ENCODE measurements at regions not wholly inside any gene's neighbourhood (a gene's known extent, or its start where the extent isn't known, plus 50 kb on each side); places are given as distances from the start of the nearest gene placed in this dataset.

DNA sequence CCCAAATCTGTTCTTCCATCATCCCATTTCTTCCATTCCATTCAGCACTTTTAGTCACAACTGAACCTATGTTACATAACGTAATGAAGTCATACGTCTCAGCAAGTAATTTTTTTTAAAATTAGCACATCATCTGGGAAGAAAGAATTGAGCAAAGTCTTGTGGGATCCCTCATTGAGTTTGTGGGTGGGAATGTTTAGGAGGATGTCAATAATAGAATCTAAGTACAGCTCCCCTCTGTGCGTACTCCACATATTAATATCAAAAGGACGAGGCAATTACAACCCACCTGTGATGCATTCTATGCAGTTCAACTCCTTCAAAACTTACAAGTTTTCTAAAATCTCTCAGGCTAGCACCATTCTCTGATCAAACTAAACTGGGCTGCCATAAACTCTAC is 526.3 kb downstream of the AGTPBP1 start:
- Mint-ChIP-seq H3K36me3 (ENCODE audit: low read depth) (no peaks in the 10 kb centered on the region), H3K4me1 (peaks cover 2% of the 10 kb centered on the region), H3K27me3 (no peaks in the 10 kb centered on the region), H3K9me3 (no peaks in the 10 kb centered on the region), H3K27ac (no peak overlapping the region), H3K4me3 (no peak overlapping the region)
- no peak for DNase-seq
- intact Hi-C loops (cut with micrococcal nuclease), result no loop called here

DNA sequence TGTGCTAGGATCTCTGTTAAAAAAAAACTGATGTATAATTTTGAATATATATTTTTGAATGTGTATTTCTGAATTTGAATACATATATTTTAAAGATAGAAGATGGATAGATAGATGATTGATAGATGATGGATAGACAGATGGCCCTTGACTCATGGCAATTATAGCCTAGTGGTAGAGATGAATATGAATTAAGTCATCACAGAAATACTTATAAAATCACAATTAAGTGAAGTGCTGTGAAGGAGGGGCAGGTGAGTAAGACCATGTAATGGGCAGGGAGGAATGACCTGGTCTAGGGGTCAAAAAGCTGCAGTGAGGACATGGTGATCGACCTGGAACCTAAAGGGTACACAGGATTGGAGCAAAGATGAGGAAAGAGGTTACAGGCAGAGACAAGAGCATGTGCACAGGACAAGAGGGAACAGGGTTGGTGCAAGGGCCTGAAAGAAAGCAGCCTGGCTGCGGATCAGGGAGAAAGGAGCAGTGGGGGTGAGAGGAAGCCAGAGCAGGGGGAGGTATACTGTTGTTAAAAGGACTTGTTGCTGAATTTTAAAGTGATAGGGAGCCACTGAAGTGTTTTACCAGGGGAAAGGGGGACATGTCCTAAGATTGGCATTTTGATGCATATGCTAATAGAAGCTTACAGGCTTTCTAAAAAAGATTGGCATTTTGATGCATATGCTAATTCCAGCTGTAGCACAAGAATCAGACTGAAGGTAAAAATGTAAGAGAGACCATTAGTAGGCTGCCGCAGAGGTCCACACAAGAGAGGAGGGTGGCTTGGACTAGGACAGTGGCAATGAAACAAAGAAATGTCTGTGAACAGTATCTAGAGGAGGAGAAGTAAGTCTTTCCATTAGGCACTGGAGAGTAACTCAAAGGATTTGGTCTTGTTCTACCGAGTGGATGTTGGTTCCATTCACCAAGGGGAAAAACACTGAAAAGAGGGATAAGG is 527.8 kb downstream of the AGTPBP1 start:
- Mint-ChIP-seq H3K4me3 (no peak overlapping the region), H3K36me3 (ENCODE audit: low read depth) (no peaks in the 10 kb centered on the region), H3K4me1 (peaks cover 2% of the 10 kb centered on the region), H3K9me3 (no peaks in the 10 kb centered on the region), H3K27me3 (no peaks in the 10 kb centered on the region), H3K27ac (no peak overlapping the region)
- no peak for DNase-seq
- intact Hi-C loops (cut with micrococcal nuclease), result no loop called here

DNA sequence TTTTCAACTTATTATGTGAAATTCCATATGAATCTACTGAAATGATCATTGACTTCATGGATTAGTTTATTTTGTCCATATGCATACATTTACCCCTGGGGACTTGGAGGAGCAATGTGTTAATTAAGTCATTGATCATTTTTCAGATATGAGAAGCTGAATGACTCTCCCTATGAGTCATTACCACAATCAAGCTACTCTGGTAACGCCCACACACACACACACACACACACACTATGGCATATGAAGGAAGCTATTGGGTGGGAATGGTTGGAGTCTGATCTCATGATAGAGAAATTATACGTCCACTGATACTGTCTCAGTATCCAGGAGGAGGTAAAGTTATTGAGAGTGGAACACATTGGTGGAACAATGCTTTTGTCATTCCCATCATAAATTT is 528.9 kb downstream of the AGTPBP1 start:
- no peak overlapping the region for H3K4me3 Mint-ChIP-seq
- no peak overlapping the region for H3K27ac Mint-ChIP-seq
- no peaks in the 10 kb centered on the region for H3K9me3 Mint-ChIP-seq
- no peaks in the 10 kb centered on the region for H3K27me3 Mint-ChIP-seq
- H3K36me3 Mint-ChIP-seq (ENCODE audit: low read depth), result no peaks in the 10 kb centered on the region
- H3K4me1 Mint-ChIP-seq, result peaks cover 2% of the 10 kb centered on the region
- intact Hi-C loops (cut with micrococcal nuclease), result no loop called here
- DNase-seq, result no peak

DNA sequence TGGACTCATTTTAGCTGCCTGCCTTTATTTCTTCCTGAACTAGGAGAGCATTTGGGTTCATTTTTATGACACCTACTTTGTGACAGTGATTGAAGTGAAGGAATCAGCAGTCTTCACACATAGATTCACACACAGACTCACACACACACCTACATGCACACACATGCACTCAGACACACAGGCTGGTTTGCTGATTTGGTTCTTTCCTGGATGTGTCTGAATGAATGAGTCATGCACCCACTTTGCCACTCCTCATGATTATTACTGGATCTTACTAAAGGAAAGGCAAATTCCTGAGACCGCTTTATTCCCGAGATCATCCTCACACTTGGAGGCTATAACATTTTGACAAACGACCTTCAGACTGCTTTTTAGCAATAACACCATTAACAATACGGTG is 529.5 kb downstream of the AGTPBP1 start:
- intact Hi-C loops (cut with micrococcal nuclease), result no loop called here
- Mint-ChIP-seq H3K4me1 (peaks cover 2% of the 10 kb centered on the region), H3K36me3 (ENCODE audit: low read depth) (no peaks in the 10 kb centered on the region), H3K9me3 (peaks cover 3% of the 10 kb centered on the region), H3K4me3 (no peak overlapping the region), H3K27me3 (no peaks in the 10 kb centered on the region), H3K27ac (no peak overlapping the region)
- no peak for DNase-seq

DNA sequence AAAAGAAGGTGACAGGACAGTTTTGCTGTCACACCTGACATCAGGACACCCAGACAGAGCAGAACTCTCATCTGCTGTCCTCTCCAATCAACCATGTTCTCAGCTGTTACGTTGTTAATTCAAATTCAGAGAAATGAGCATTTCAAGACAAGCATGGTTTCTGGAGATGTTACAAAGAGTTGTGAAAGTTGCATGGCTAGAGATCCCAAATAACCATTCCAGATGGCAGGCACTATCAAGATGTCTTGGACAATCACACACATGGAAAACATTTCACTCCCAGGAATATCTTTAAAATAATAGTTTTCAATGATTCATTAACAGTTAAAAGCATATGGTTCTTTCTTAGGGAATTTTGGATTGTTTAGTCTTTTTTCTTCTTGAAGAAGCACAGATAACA is 533.1 kb downstream of the AGTPBP1 start:
- intact Hi-C loops (cut with micrococcal nuclease), result no loop called here
- peaks cover 3% of the 10 kb centered on the region for H3K9me3 Mint-ChIP-seq
- H3K27me3 Mint-ChIP-seq, result no peaks in the 10 kb centered on the region
- no peak for DNase-seq
- H3K36me3 Mint-ChIP-seq (ENCODE audit: low read depth), result no peaks in the 10 kb centered on the region
- H3K4me3 Mint-ChIP-seq, result no peak overlapping the region
- no peak overlapping the region for H3K27ac Mint-ChIP-seq
- H3K4me1 Mint-ChIP-seq, result peaks cover 2% of the 10 kb centered on the region

DNA sequence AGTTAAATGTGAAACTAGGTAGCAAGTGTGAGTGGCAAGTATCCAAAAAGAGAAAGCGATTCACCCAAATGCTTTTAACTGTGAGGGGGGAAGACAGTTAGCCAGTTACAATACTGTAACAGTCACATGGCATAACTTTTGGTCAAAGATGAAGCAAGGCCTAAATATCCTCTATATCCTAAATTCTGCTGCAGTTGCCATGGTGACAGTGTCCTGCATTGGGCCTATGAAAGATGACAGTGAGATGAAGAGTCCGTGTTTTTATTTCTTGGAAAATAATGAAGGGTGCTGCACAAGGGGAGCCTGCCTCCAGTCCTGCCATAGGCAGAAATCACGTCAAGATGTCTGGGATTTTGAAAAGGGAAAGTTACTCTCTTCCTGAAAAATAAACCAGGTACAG is 534.6 kb downstream of the NTRK2 start:
- Mint-ChIP-seq H3K27me3 (no peaks in the 10 kb centered on the region), H3K4me1 (no peaks in the 10 kb centered on the region), H3K27ac (no peak overlapping the region), H3K9me3 (peaks cover 3% of the 10 kb centered on the region), H3K4me3 (no peak overlapping the region), H3K36me3 (ENCODE audit: low read depth) (no peaks in the 10 kb centered on the region)
- intact Hi-C loops (cut with micrococcal nuclease), result no loop called here
- no peak for DNase-seq

DNA sequence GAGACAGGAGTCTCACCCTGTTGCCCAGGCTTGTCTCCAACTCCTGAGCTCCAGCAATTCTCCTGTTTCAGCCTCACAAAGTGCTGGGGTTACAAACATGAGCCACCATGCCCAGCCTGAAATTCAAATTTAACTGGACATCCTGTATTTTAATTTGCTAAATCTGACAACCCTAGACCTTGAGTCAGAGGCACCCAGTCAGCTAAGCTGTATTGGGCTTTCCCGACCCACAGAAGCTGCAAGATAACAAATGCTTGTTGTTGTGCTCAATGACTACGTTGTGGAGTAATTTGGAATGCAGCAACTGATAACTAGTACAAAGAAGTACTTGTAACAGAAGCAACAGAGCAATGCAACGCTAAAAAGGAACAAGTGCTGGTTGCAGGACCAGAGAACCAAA is 533.1 kb downstream of the NTRK2 start:
- H3K27me3 Mint-ChIP-seq, result no peaks in the 10 kb centered on the region
- H3K27ac Mint-ChIP-seq, result no peak overlapping the region
- H3K4me3 Mint-ChIP-seq, result no peak overlapping the region
- H3K36me3 Mint-ChIP-seq (ENCODE audit: low read depth), result no peaks in the 10 kb centered on the region
- peaks cover under 1% of the 10 kb centered on the region for H3K9me3 Mint-ChIP-seq
- H3K4me1 Mint-ChIP-seq, result no peaks in the 10 kb centered on the region
- no peak for DNase-seq
- intact Hi-C loops (cut with micrococcal nuclease), result no loop called here

DNA sequence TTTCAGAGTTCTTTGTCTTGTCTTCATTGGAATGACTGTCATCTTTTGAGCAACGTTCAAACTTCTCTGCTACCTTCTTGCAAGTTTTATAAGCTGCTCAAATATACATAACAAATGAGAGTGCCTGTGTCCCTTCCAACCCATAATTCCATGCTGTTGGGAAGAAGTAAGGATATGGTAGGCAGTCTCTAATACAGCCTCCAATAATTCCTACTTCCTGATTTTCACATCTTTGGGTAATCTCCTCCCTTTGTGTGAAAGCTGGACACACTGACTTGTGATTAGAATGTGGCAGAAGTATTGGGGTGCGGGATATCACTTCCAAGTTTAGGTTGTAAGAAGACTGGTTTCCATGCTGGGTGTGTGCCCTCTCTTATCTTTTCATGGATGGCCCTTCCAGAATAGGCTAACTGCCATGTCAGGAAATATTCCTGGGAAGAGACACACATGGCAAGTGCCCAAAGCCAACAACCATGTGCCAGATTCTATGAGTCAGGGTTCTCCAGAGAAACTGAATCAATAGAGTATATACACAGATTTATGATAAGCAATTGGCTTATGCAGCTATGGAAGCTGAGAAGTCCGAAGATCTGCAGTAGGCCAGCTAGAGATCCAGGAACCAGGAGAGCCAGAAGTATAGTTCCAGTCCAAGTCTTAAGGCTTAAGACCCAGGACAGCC is 531.3 kb downstream of the NTRK2 start:
- no peak for DNase-seq
- intact Hi-C loops (cut with micrococcal nuclease), result no loop called here
- Mint-ChIP-seq H3K27ac (no peak overlapping the region), H3K27me3 (no peaks in the 10 kb centered on the region), H3K4me1 (no peaks in the 10 kb centered on the region), H3K9me3 (no peaks in the 10 kb centered on the region), H3K4me3 (no peak overlapping the region), H3K36me3 (ENCODE audit: low read depth) (no peaks in the 10 kb centered on the region)

DNA sequence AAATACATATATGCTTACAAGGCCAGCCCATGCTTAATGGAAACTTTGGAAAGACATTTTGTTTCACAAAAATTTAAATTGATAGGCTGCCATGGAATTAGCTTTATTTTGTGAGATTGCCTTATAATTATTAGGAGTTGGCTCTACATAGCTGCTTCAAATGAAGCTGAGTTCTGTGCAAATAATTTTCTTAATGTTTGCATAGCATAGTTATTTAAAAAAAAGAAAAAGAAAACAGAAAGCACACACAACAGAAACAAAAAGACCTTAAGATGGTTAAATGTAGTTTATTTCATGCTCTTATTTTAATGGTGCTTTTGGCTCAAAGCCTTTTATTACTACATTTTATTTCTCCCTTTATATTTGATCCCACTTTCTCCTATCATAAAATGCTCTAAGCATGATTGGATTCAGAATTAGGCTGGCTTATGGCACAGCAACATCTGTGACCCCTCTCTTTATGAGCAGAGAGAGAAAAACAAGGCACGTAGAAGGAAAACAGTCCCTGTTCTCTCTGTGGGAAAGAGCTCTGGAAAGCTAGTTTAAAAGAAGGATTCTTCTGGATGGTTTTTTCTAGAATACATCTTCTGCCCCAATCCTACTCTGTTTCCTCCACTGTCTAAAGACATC is 530.5 kb downstream of the NTRK2 start:
- H3K27me3 Mint-ChIP-seq, result no peaks in the 10 kb centered on the region
- no peak overlapping the region for H3K4me3 Mint-ChIP-seq
- H3K27ac Mint-ChIP-seq, result no peak overlapping the region
- H3K9me3 Mint-ChIP-seq, result no peaks in the 10 kb centered on the region
- intact Hi-C loops (cut with micrococcal nuclease), result no loop called here
- H3K4me1 Mint-ChIP-seq, result no peaks in the 10 kb centered on the region
- no peaks in the 10 kb centered on the region for H3K36me3 Mint-ChIP-seq (ENCODE audit: low read depth)
- DNase-seq, result no peak

DNA sequence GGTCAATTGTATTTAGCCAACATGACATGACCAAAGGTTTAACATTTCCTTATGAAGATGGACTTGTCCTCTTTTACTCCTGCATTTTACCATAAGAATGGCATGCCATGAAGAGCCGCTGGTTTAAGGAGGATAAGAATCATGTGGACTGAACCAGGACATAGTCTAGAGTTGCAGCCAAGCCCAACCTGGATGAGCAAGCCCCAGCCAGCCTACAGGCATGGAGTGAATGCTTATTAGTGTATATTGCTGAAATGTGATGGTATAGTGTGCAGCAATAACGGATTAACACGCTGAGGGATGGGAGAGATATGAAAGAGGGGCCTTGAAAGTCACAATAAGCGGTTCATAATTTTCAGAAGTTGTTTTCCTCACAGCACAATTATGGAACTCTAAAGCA is 523.2 kb downstream of the NTRK2 start:
- H3K36me3 Mint-ChIP-seq (ENCODE audit: low read depth), result no peaks in the 10 kb centered on the region
- DNase-seq, result no peak
- no peak overlapping the region for H3K27ac Mint-ChIP-seq

DNA sequence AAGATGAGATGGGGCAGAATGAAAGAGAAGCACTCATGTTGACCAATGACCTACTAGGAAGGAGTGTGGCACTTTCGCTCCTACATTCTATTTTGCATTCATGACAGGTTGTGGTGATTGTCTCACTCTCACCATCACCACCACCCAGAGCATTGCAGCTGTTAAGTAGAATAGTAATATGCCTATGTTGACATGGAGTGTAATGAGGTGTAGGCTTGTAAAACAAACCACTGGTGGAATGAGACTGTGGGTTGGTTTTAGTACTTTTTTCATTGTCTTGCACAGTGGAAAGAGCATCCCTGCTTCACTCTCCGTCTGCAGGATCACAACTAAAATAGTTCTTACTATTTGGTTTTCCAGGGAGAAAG is 516.7 kb downstream of the NTRK2 start:
- Mint-ChIP-seq H3K27me3 (no peaks in the 10 kb centered on the region), H3K9me3 (no peaks in the 10 kb centered on the region), H3K27ac (no peak overlapping the region), H3K4me1 (no peaks in the 10 kb centered on the region), H3K36me3 (ENCODE audit: low read depth) (no peaks in the 10 kb centered on the region), H3K4me3 (no peak overlapping the region)
- DNase-seq, result no peak
- intact Hi-C loops (cut with micrococcal nuclease), result no loop called here

More for the DNA sequence above, 523.2 kb downstream of the NTRK2 start:
- Mint-ChIP-seq H3K4me1 (no peaks in the 10 kb centered on the region), H3K4me3 (no peak overlapping the region), H3K27me3 (no peaks in the 10 kb centered on the region), H3K9me3 (no peaks in the 10 kb centered on the region)
- intact Hi-C loops (cut with micrococcal nuclease), result no loop called here

DNA sequence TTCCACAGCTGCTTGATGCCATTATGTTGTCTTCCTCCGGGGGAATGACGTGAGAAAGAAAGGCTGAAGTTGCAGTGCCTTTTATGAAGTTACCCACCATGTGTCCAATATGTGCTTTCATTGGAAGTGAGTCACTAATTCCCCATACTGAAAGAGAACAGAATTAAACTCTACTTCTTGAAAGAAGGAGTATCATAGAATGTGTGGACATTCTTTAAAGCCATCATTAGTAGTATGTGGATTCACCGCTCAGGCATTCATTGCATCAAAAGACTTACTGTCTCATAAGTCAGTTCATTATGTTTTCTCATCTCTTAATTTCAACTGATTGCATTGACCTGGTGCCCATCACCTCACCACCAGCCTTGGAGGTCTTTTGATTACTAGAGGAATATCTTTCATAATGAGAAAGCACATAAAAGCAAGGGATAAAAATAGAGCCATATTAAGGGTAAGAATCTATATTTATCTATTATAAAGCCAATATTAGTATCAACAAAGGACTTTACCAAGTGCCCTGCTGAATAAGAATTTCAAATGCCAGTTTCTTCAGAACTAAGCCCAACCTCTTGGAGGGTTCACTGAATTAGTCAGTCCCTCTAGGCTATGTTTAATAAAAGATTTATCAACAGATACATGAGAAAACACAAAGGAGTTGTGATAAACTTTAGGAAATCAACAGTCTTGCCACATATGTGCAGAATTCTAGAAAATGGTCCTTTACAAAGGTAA is 516.1 kb downstream of the NTRK2 start:
- no peak overlapping the region for H3K4me3 Mint-ChIP-seq
- H3K27ac Mint-ChIP-seq, result no peak overlapping the region
- no peaks in the 10 kb centered on the region for H3K27me3 Mint-ChIP-seq
- intact Hi-C loops (cut with micrococcal nuclease), result no loop called here
- no peaks in the 10 kb centered on the region for H3K4me1 Mint-ChIP-seq
- no peaks in the 10 kb centered on the region for H3K9me3 Mint-ChIP-seq
- H3K36me3 Mint-ChIP-seq (ENCODE audit: low read depth), result no peaks in the 10 kb centered on the region
- DNase-seq, result no peak

DNA sequence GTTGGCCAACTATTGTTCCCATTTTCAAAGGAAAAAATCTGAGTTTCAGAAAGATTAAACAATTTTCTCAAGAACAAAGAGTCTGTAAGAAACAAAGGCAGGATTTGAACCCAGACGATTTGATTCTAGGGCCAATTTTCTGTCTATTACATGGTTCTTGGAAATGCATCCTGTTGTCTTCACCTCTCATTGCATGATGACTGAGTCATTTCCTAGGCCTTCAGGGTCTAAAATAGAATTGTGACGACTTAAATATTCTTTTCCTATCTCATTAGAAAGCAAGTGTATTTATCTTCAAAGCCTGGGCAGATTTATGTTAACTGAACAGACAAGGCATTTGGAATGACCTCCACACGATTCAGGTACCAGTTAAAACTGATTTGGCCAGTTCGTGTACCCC is 512.9 kb downstream of the NTRK2 start:
- no peaks in the 10 kb centered on the region for H3K9me3 Mint-ChIP-seq
- intact Hi-C loops (cut with micrococcal nuclease), result loop anchor here (5.0 kb wide), 1 partner anchor 945 kb away; no protein-coding TSS in a partner anchor

DNA sequence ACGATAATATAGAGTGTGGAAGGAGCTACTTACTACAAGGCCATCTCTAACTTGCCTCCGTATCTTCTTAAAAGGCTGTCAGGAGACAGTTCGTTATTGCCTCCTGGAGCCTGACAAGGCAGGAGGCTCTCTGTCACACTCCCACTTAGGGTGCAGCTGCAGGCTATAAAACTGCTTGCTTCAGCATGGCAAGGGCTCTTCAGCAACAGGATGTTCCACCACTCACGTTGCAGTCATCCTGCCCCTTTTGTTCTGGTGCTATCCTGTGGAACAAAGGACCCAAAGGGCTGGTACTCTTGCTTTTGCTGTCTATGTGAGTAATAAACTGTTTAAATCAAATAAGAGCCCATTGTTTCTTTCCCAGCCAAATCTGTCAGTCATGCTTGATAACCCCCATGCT is 508.9 kb downstream of the NTRK2 start:
- Mint-ChIP-seq H3K9me3 (no peaks in the 10 kb centered on the region), H3K27ac (no peak overlapping the region), H3K4me1 (no peaks in the 10 kb centered on the region), H3K4me3 (no peak overlapping the region), H3K27me3 (no peaks in the 10 kb centered on the region), H3K36me3 (ENCODE audit: low read depth) (no peaks in the 10 kb centered on the region)
- intact Hi-C loops (cut with micrococcal nuclease), result no loop called here
- DNase-seq, result no peak

More for the DNA sequence above, 512.9 kb downstream of the NTRK2 start:
- Mint-ChIP-seq H3K36me3 (ENCODE audit: low read depth) (no peaks in the 10 kb centered on the region), H3K27ac (no peak overlapping the region), H3K4me3 (no peak overlapping the region), H3K4me1 (no peaks in the 10 kb centered on the region), H3K27me3 (no peaks in the 10 kb centered on the region)
- DNase-seq, result no peak
